ENCODE measurements at regions not wholly inside any gene's neighbourhood (a gene's known extent, or its start where the extent isn't known, plus 50 kb on each side); places are given as distances from the start of the nearest gene placed in this dataset.
"Not testable (repeated sequence)": the region's sequence is repeated elsewhere in the genome, so short reads cannot be mapped to it uniquely, and the experiment has no call there.

- Histone ChIP-seq H3K4me1 (ENCODE audit: control insufficient read depth in 1 of 2, insufficient read depth in 2 of 2, low read length in 2 of 2) (peaks cover 4 to 8% of the 10 kb centered on the region in 2 donors), H3K36me3 (ENCODE audit: control insufficient read depth in 1 of 2, insufficient read depth in 2 of 2, low read length in 2 of 2) (no peaks in the 10 kb centered on the region), H3K4me3 (ENCODE audit: low read depth in 1 of 2, low read length in 2 of 2) (no peak overlapping the region), H3K9ac (ENCODE audit: low read depth in 1 of 2, low read length in 2 of 2) (no peak overlapping the region), H3K27ac (ENCODE audit: low read depth, low read length) (no peak overlapping the region), H3K9me3 (ENCODE audit: control insufficient read depth in 1 of 2, low read length in 2 of 2) (no peaks in the 10 kb centered on the region), H3K27me3 (ENCODE audit: control insufficient read depth in 1 of 2, insufficient read depth in 2 of 2, low read length in 2 of 2) (no peaks in the 10 kb centered on the region)
Observed at GRCh38 chr20:19122395-19122794, 90.0 kb upstream of the SLC24A3 start.

GRCh38 chr20:19125508-19125907 lies 86.9 kb upstream of the SLC24A3 start:
- Histone ChIP-seq H3K9ac (ENCODE audit: low read depth in 1 of 2, low read length in 2 of 2) (no peak overlapping the region), H3K27ac (ENCODE audit: low read depth, low read length) (no peak overlapping the region), H3K27me3 (ENCODE audit: control insufficient read depth in 1 of 2, insufficient read depth in 2 of 2, low read length in 2 of 2) (no peaks in the 10 kb centered on the region), H3K36me3 (ENCODE audit: control insufficient read depth in 1 of 2, insufficient read depth in 2 of 2, low read length in 2 of 2) (no peaks in the 10 kb centered on the region), H3K9me3 (ENCODE audit: control insufficient read depth in 1 of 2, low read length in 2 of 2) (no peaks in the 10 kb centered on the region), H3K4me3 (ENCODE audit: low read depth in 1 of 2, low read length in 2 of 2) (no peak overlapping the region), H3K4me1 (ENCODE audit: control insufficient read depth in 1 of 2, insufficient read depth in 2 of 2, low read length in 2 of 2) (peaks cover 10 to 21% of the 10 kb centered on the region in 2 donors)

GRCh38 chr20:19129306-19129705 lies 83.1 kb upstream of the SLC24A3 start:
- Histone ChIP-seq H3K4me1 (ENCODE audit: control insufficient read depth in 1 of 2, insufficient read depth in 2 of 2, low read length in 2 of 2) (peaks cover 8 to 20% of the 10 kb centered on the region in 2 donors), H3K9ac (ENCODE audit: low read depth in 1 of 2, low read length in 2 of 2) (no peak overlapping the region), H3K27me3 (ENCODE audit: control insufficient read depth in 1 of 2, insufficient read depth in 2 of 2, low read length in 2 of 2) (no peaks in the 10 kb centered on the region), H3K27ac (ENCODE audit: low read depth, low read length) (no peak overlapping the region), H3K36me3 (ENCODE audit: control insufficient read depth in 1 of 2, insufficient read depth in 2 of 2, low read length in 2 of 2) (no peaks in the 10 kb centered on the region), H3K9me3 (ENCODE audit: control insufficient read depth in 1 of 2, low read length in 2 of 2) (peaks cover 0 to 3% of the 10 kb centered on the region in 2 donors), H3K4me3 (ENCODE audit: low read depth in 1 of 2, low read length in 2 of 2) (no peak overlapping the region)

- H3K4me1 ChIP-seq (ENCODE audit: control insufficient read depth in 1 of 2, insufficient read depth in 2 of 2, low read length in 2 of 2): peaks cover 8 to 20% of the 10 kb centered on the region in 2 donors
- H3K9ac ChIP-seq (ENCODE audit: low read depth in 1 of 2, low read length in 2 of 2): no peak overlapping the region
- peaks cover 2 to 6% of the 10 kb centered on the region in 2 donors for H3K9me3 ChIP-seq (ENCODE audit: control insufficient read depth in 1 of 2, low read length in 2 of 2)
- H3K36me3 ChIP-seq (ENCODE audit: control insufficient read depth in 1 of 2, insufficient read depth in 2 of 2, low read length in 2 of 2): no peaks in the 10 kb centered on the region
- no peak overlapping the region for H3K4me3 ChIP-seq (ENCODE audit: low read depth in 1 of 2, low read length in 2 of 2)
- no peaks in the 10 kb centered on the region for H3K27me3 ChIP-seq (ENCODE audit: control insufficient read depth in 1 of 2, insufficient read depth in 2 of 2, low read length in 2 of 2)
- no peak overlapping the region for H3K27ac ChIP-seq (ENCODE audit: low read depth, low read length)
Observed at GRCh38 chr20:19129976-19130612, 82.3 kb upstream of the SLC24A3 start.

GRCh38 chr20:19130613-19130984 lies 81.8 kb upstream of the SLC24A3 start:
- Histone ChIP-seq H3K27me3 (ENCODE audit: control insufficient read depth in 1 of 2, insufficient read depth in 2 of 2, low read length in 2 of 2) (no peaks in the 10 kb centered on the region), H3K4me1 (ENCODE audit: control insufficient read depth in 1 of 2, insufficient read depth in 2 of 2, low read length in 2 of 2) (peaks cover 8 to 20% of the 10 kb centered on the region in 2 donors), H3K4me3 (ENCODE audit: low read depth in 1 of 2, low read length in 2 of 2) (no peak overlapping the region), H3K27ac (ENCODE audit: low read depth, low read length) (no peak overlapping the region), H3K9me3 (ENCODE audit: control insufficient read depth in 1 of 2, low read length in 2 of 2) (peaks cover 4 to 6% of the 10 kb centered on the region in 2 donors), H3K36me3 (ENCODE audit: control insufficient read depth in 1 of 2, insufficient read depth in 2 of 2, low read length in 2 of 2) (no peaks in the 10 kb centered on the region), H3K9ac (ENCODE audit: low read depth in 1 of 2, low read length in 2 of 2) (no peak overlapping the region)

GRCh38 chr20:19137641-19138040 lies 74.8 kb upstream of the SLC24A3 start:
- Histone ChIP-seq H3K27ac (ENCODE audit: low read depth, low read length) (no peak overlapping the region), H3K4me1 (ENCODE audit: control insufficient read depth in 1 of 2, insufficient read depth in 2 of 2, low read length in 2 of 2) (peaks cover 5 to 8% of the 10 kb centered on the region in 2 donors), H3K36me3 (ENCODE audit: control insufficient read depth in 1 of 2, insufficient read depth in 2 of 2, low read length in 2 of 2) (no peaks in the 10 kb centered on the region), H3K27me3 (ENCODE audit: control insufficient read depth in 1 of 2, insufficient read depth in 2 of 2, low read length in 2 of 2) (no peaks in the 10 kb centered on the region), H3K9me3 (ENCODE audit: control insufficient read depth in 1 of 2, low read length in 2 of 2) (peaks cover 4 to 13% of the 10 kb centered on the region in 2 donors), H3K9ac (ENCODE audit: low read depth in 1 of 2, low read length in 2 of 2) (no peak overlapping the region), H3K4me3 (ENCODE audit: low read depth in 1 of 2, low read length in 2 of 2) (no peak overlapping the region)

- Histone ChIP-seq H3K9me3 (ENCODE audit: control insufficient read depth in 1 of 2, low read length in 2 of 2) (peaks cover 4 to 13% of the 10 kb centered on the region in 2 donors), H3K4me1 (ENCODE audit: control insufficient read depth in 1 of 2, insufficient read depth in 2 of 2, low read length in 2 of 2) (peaks cover 5 to 8% of the 10 kb centered on the region in 2 donors), H3K4me3 (ENCODE audit: low read depth in 1 of 2, low read length in 2 of 2) (no peak overlapping the region), H3K36me3 (ENCODE audit: control insufficient read depth in 1 of 2, insufficient read depth in 2 of 2, low read length in 2 of 2) (no peaks in the 10 kb centered on the region), H3K9ac (ENCODE audit: low read depth in 1 of 2, low read length in 2 of 2) (no peak overlapping the region), H3K27me3 (ENCODE audit: control insufficient read depth in 1 of 2, insufficient read depth in 2 of 2, low read length in 2 of 2) (no peaks in the 10 kb centered on the region), H3K27ac (ENCODE audit: low read depth, low read length) (no peak overlapping the region)
Observed at GRCh38 chr20:19138758-19139157, 73.7 kb upstream of the SLC24A3 start.

GRCh38 chr20:19139584-19139983 lies 72.9 kb upstream of the SLC24A3 start:
- H3K27me3 ChIP-seq (ENCODE audit: control insufficient read depth in 1 of 2, insufficient read depth in 2 of 2, low read length in 2 of 2); H3K4me3 ChIP-seq (ENCODE audit: low read depth in 1 of 2, low read length in 2 of 2); H3K27ac ChIP-seq (ENCODE audit: low read depth, low read length); H3K4me1 ChIP-seq (ENCODE audit: control insufficient read depth in 1 of 2, insufficient read depth in 2 of 2, low read length in 2 of 2); H3K9me3 ChIP-seq (ENCODE audit: control insufficient read depth in 1 of 2, low read length in 2 of 2); H3K36me3 ChIP-seq (ENCODE audit: control insufficient read depth in 1 of 2, insufficient read depth in 2 of 2, low read length in 2 of 2); H3K9ac ChIP-seq (ENCODE audit: low read depth in 1 of 2, low read length in 2 of 2): not testable (repeated sequence)

GRCh38 chr20:19141998-19142397 lies 70.4 kb upstream of the SLC24A3 start:
- Histone ChIP-seq H3K36me3 (ENCODE audit: control insufficient read depth in 1 of 2, insufficient read depth in 2 of 2, low read length in 2 of 2) (no peaks in the 10 kb centered on the region), H3K9ac (ENCODE audit: low read depth in 1 of 2, low read length in 2 of 2) (no peak overlapping the region), H3K9me3 (ENCODE audit: control insufficient read depth in 1 of 2, low read length in 2 of 2) (peaks cover 0 to 7% of the 10 kb centered on the region in 2 donors), H3K4me1 (ENCODE audit: control insufficient read depth in 1 of 2, insufficient read depth in 2 of 2, low read length in 2 of 2) (peaks cover 5 to 8% of the 10 kb centered on the region in 2 donors), H3K27ac (ENCODE audit: low read depth, low read length) (no peak overlapping the region), H3K4me3 (ENCODE audit: low read depth in 1 of 2, low read length in 2 of 2) (no peak overlapping the region), H3K27me3 (ENCODE audit: control insufficient read depth in 1 of 2, insufficient read depth in 2 of 2, low read length in 2 of 2) (no peaks in the 10 kb centered on the region)

- Histone ChIP-seq H3K27me3 (ENCODE audit: control insufficient read depth in 1 of 2, insufficient read depth in 2 of 2, low read length in 2 of 2) (no peaks in the 10 kb centered on the region), H3K9ac (ENCODE audit: low read depth in 1 of 2, low read length in 2 of 2) (no peak overlapping the region), H3K4me3 (ENCODE audit: low read depth in 1 of 2, low read length in 2 of 2) (no peak overlapping the region), H3K9me3 (ENCODE audit: control insufficient read depth in 1 of 2, low read length in 2 of 2) (peaks cover 0 to 7% of the 10 kb centered on the region in 2 donors), H3K4me1 (ENCODE audit: control insufficient read depth in 1 of 2, insufficient read depth in 2 of 2, low read length in 2 of 2) (no peaks in the 10 kb centered on the region), H3K36me3 (ENCODE audit: control insufficient read depth in 1 of 2, insufficient read depth in 2 of 2, low read length in 2 of 2) (no peaks in the 10 kb centered on the region), H3K27ac (ENCODE audit: low read depth, low read length) (no peak overlapping the region)
Observed at GRCh38 chr20:19143890-19144289, 68.6 kb upstream of the SLC24A3 start.
